GM12878 (cell line): ENCODE measurements at regions not wholly inside any gene's neighbourhood (a gene's known extent, or its start where the extent isn't known, plus 50 kb on each side); places are given as distances from the start of the nearest gene placed in this dataset.

Source experiments
- ATAC-seq: fragments of 200-7000 bp; cut with Tn5 transposase; 3 replicates; pipeline ENCODE4 v1.9.1; 2020; ENCODE audit warnings: mild to moderate bottlenecking, moderate library complexity
- BruUV-seq: library from RNA; stranded (reverse); fragments of 400-500 nt; replicated peaks from 2 replicates; lab custom pipeline; 2021; lab: Mats Ljungman, UMichigan
- CTCF ChIA-PET: fragments of 300-600 bp; sonication (Branson Sonifier 250); formaldehyde crosslinking; extraction: SDS; loops from one replicate; lab custom pipeline; 2021; ENCODE audit warnings: inconsistent platforms; lab: Yijun Ruan, JAX
- POLR2A ChIA-PET: fragments of 350-600 bp; formaldehyde crosslinking; extraction: SDS; loops from one replicate; lab custom pipeline; 2021; ENCODE audit warnings: inconsistent platforms; lab: Charles Lee
- RAD21 ChIA-PET: fragments of 300-600 bp; sonication (Branson Sonifier 250); formaldehyde crosslinking; loops from one replicate; lab custom pipeline; 2023; ENCODE audit warnings: antibody characterized with exemption; ENCODE audit not compliant: unreplicated experiment; lab: Charles Lee
- SMC1A ChIA-PET: fragments of 300-600 bp; sonication (Branson Sonifier 250); formaldehyde crosslinking; loops from one replicate; lab custom pipeline; 2023; ENCODE audit not compliant: unreplicated experiment, uncharacterized antibody; lab: Charles Lee
- DNase-seq: peaks from one replicate; pipeline ENCODE4 v3.0.0-alpha.2; 2011; ENCODE audit warnings: low read depth, low spot score
- FAIRE-seq: peaks from 3 replicates; lab custom pipeline; 2011; peaks lifted over from hg19 to GRCh38; lab: Jason Lieb, UNC
- H2AFZ ChIP-seq: 2 replicates; pipeline ENCODE4 v1.6.0; 2011; ENCODE audit warnings: low read depth, low read length, control low read depth; ENCODE audit not compliant: control insufficient read depth
- H3K27ac ChIP-seq: 2 replicates; pipeline ENCODE4 v1.5.1; 2011; ENCODE audit warnings: control low read depth; ENCODE audit not compliant: control insufficient read depth, insufficient read depth
- H3K27me3 ChIP-seq, 2 experiments: replicated peaks in 1 of 2; 2 replicates each; pipeline versions ENCODE4 v1.6.0 to v1.6.1; 2011; ENCODE audit warnings: low read length in 1 of 2; ENCODE audit not compliant: control insufficient read depth in 2 of 2, insufficient read depth in 2 of 2
- H3K36me3 ChIP-seq, 2 experiments: 2 replicates each; pipeline ENCODE4 v1.5.1; 2011; ENCODE audit warnings: low read length in 1 of 2; ENCODE audit not compliant: control insufficient read depth in 2 of 2, insufficient read depth in 2 of 2
- H3K4me1 ChIP-seq: 2 replicates; pipeline ENCODE4 v1.6.1; 2011; ENCODE audit warnings: mild to moderate bottlenecking, low read length, moderate library complexity, mixed read lengths; ENCODE audit not compliant: control insufficient read depth, insufficient read depth
- H3K4me2 ChIP-seq: 2 replicates; pipeline ENCODE4 v1.6.0; 2011; ENCODE audit warnings: control low read depth; ENCODE audit not compliant: control insufficient read depth, insufficient read depth
- H3K4me3 ChIP-seq: fragments of 200-600 bp; sonication (generic); 2 replicates; pipeline ENCODE4 v1.5.1; 2016
- H3K79me2 ChIP-seq: 2 replicates; pipeline ENCODE4 v1.6.0; 2011; ENCODE audit warnings: low read length; ENCODE audit not compliant: control insufficient read depth, insufficient read depth
- H3K9ac ChIP-seq: 2 replicates; pipeline ENCODE4 v1.8.0; 2011; ENCODE audit warnings: low read length, control low read depth, mixed read lengths; ENCODE audit not compliant: control insufficient read depth, insufficient read depth
- H3K9me3 ChIP-seq: replicated peaks from 3 replicates; pipeline ENCODE4 v1.5.1; 2011; ENCODE audit warnings: mild to moderate bottlenecking, low read length; ENCODE audit not compliant: control insufficient read depth, insufficient read depth
- H4K20me1 ChIP-seq: 2 replicates; pipeline ENCODE4 v1.6.0; 2011; ENCODE audit not compliant: control insufficient read depth, insufficient read depth
- ATF7 ChIP-seq: fragments of 450-650 bp; IDR thresholded peaks from 2 replicates; pipeline ENCODE4 v1.6.1; 2016; ENCODE audit warnings: low read depth, mild to moderate bottlenecking
- E4F1 ChIP-seq: fragments of 450-650 bp; IDR thresholded peaks from 2 replicates; pipeline ENCODE4 v1.6.1; 2018; ENCODE audit warnings: borderline replicate concordance, mild to moderate bottlenecking; ENCODE audit not compliant: partially characterized antibody
- HCFC1 ChIP-seq: fragments of 150-350 bp; IDR thresholded peaks from 2 replicates; pipeline ENCODE4 v1.6.1; 2014; ENCODE audit warnings: low read length
- HSF1 ChIP-seq: fragments of 150-350 bp; IDR thresholded peaks from 2 replicates; pipeline ENCODE4 v1.6.1; 2014; ENCODE audit warnings: mild to moderate bottlenecking, low read depth, low read length
- KAT2A ChIP-seq: conservative IDR thresholded peaks from 2 replicates; pipeline ENCODE4 v1.6.1; 2011; ENCODE audit warnings: low read depth, low read length; ENCODE audit not compliant: control insufficient read depth
- MTA3 ChIP-seq: IDR thresholded peaks from 2 replicates; pipeline ENCODE4 v1.6.1; 2012; ENCODE audit warnings: low read length, inconsistent platforms, borderline replicate concordance
- WGBS: methylation state at CpG from one replicate; pipeline ENCODE4 v1.1.6; 2016; ENCODE audit warnings: low lambda C conversion rate; ENCODE audit not compliant: insufficient replicate concordance, insufficient coverage; ENCODE audit errors: missing lambda C conversion rate; 5-methylcytosine and 5-hydroxymethylcytosine counted together
- in situ Hi-C: fragments of 300-500 bp; cut with MboI; formaldehyde crosslinking; loops from 9 replicates; pipeline ENCODE4 v1.14.3; 2018; ENCODE audit warnings: mixed read lengths
- intact Hi-C: fragments of 100-400 bp; cut with micrococcal nuclease; formaldehyde crosslinking; loops from one replicate; pipeline ENCODE4 v1.14.2; 2022; ENCODE audit not compliant: unreplicated experiment

GRCh38 chr12:60714141-60714900 is 1118.5 kb downstream of the SLC16A7 start:
- H3K4me1 ChIP-seq, result no peaks in the 10 kb centered on the region
- ATAC-seq (no peak), DNase-seq (no peak), FAIRE-seq (no peak)
- SMC1A ChIA-PET, result interaction anchor here (0.6 to 0.7 kb wide), 2 partner anchors 61 to 173 kb away, joined by 3 read pairs; no protein-coding TSS in a partner anchor
- H3K9ac ChIP-seq, result no peak overlapping the region
- in situ Hi-C loops (no loop called here), intact Hi-C loops (no loop called here)
- no peak overlapping the region for H3K27ac ChIP-seq
- no TSS peak for BruUV-seq
- H3K9me3 ChIP-seq, result no peaks in the 10 kb centered on the region
- no peak overlapping the region for H3K4me3 ChIP-seq
- H3K27me3 ChIP-seq, result no peaks in the 10 kb centered on the region
- WGBS, result 9% methylated on average over 5 of the region's 5 CpGs
- CTCF ChIA-PET, result interaction anchor here (0.6 kb wide), 1 partner anchor 48 kb away, joined by 3 read pairs; no protein-coding TSS in a partner anchor
- H3K4me2 ChIP-seq, result no peak overlapping the region
- TF ChIP-seq MTA3 (no peak), KAT2A (no peak), HCFC1 (no peak), E4F1 (no peak), HSF1 (no peak), ATF7 (peak; percentile 63)
- no peaks in the 10 kb centered on the region for H3K36me3 ChIP-seq
- H4K20me1 ChIP-seq, result no peaks in the 10 kb centered on the region
- no peak overlapping the region for H2AFZ ChIP-seq
- POLR2A ChIA-PET, result no interaction called here
- no peaks in the 10 kb centered on the region for H3K79me2 ChIP-seq
- RAD21 ChIA-PET, result no interaction called here
